PFSK-1 (cell line): ENCODE measurements at regions not wholly inside any gene's neighbourhood (a gene's known extent, or its start where the extent isn't known, plus 50 kb on each side); places are given as distances from the start of the nearest gene placed in this dataset.

ENCODE experiments used
- POLR2AphosphoS5 ChIP-seq: IDR thresholded peaks from 2 replicates; pipeline ENCODE4 v1.6.1; 2012; ENCODE audit warnings: low read depth, mild to moderate bottlenecking, control low read depth, low read length, moderate library complexity
- SIN3A ChIP-seq: IDR thresholded peaks from 2 replicates; pipeline ENCODE4 v1.6.1; 2012; ENCODE audit warnings: mild to moderate bottlenecking, low read length, moderate library complexity, borderline replicate concordance; ENCODE audit not compliant: insufficient read depth
- TAF1 ChIP-seq: IDR thresholded peaks from 2 replicates; pipeline ENCODE4 v1.6.1; 2012; ENCODE audit warnings: low read length, control low read depth, borderline replicate concordance; ENCODE audit not compliant: insufficient read depth

GRCh38 chr3:153373606-153374005 lies 211.6 kb downstream of the RAP2B start:
- TF ChIP-seq POLR2AphosphoS5 (no peak), TAF1 (no peak), SIN3A (no peak)
